HG02870 (cell line): ENCODE measurements at regions not wholly inside any gene's neighbourhood (a gene's known extent, or its start where the extent isn't known, plus 50 kb on each side); places are given as distances from the start of the nearest gene placed in this dataset.
"Not testable (repeated sequence)": the region's sequence is repeated elsewhere in the genome, so short reads cannot be mapped to it uniquely, and the experiment has no call there.

Experiments
- ATAC-seq: cut with Tn5 transposase; IDR thresholded peaks from one replicate; pipeline ENCODE4 v1.9.1; 2021; ENCODE audit warnings: mild to moderate bottlenecking, moderate library complexity; ENCODE audit not compliant: unreplicated experiment

- ATAC-seq = no peak
Observed at GRCh38 chr2:83817511-83817910, 641.6 kb downstream of the SUCLG1 start.

- ATAC-seq = no peak
Observed at GRCh38 chr2:83808878-83809277, 650.2 kb downstream of the SUCLG1 start.

DNA sequence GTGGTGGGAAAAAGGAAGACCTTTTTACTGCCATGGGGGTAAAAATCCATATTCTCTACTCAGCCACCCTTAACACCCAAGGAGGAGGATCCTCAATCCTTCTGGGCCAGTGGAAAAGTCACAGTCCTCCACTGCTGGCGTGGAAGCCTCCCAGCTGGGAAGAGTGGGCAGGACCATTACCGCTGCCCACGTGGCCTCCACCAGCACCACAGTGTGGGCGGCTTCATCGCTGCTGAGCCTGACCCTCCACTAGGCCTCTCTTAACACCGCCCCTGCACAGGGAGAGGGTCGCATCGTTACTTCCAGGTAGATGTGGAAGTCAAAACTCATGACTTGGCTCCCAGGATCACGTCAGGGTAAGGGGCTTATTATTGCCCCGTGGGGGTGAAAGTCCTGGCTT is 656.5 kb downstream of the SUCLG1 start:
- no peak for ATAC-seq

DNA sequence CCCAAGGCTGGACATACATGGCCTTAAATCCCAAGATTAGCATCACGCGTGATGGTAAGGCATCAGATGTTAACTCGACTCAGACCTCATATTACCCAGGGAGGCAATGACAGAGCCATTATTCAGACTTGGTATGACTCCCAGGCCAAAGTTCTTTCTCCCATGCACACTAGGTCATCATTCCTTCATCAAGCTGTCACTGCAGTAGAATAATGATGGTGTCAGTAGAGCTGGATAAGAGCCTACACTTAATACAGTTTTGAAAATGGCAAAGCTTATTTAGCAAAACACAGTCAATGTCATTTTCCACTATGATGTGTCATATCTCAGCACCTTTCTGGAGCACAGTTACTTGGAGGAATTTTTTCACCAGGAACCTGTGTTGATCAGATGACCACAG is 663.3 kb downstream of the SUCLG1 start:
- no peak for ATAC-seq

DNA sequence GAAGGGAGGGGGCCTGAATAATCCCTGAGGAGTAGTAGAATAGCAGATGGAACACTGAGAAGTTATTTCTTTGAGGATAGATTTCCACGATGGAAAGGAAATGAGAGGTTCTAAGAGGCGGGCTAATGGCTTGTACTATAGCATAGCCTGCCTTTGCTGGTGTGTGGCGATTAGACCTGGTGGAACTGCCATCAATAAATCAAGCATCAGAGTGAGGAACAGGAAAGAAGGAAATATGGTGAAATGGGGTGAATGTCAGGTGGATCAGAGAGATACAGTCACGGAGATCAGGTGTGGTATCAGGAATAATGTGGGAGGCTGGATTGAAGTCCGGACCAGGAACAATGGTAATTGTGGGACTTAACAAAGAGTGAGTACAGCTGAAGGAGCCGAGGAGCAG is 668.6 kb downstream of the SUCLG1 start:
- not testable (repeated sequence) for ATAC-seq

GRCh38 chr2:83789674-83790073 is 669.4 kb downstream of the SUCLG1 start:
- ATAC-seq = not testable (repeated sequence)

GRCh38 chr2:83788938-83789566 is 670.0 kb downstream of the SUCLG1 start:
- not testable (repeated sequence) for ATAC-seq

DNA sequence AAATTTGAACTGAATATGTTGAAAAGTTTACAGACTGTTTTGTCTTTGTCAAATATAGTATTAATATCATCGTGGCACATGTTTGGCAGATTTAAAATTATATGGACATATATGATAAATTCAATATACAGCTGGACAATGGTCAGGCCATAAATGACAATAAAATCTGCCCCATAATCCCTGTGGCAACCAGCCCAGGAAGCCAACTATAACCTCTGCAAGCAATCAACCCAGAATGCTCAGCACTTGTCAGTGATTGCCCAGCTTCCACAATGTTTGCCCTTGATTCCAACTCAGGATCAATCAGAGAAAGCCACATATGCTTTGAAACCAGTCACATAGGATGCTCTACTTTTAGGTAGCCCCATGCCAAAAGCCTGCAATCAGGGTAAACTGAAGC is 671.9 kb downstream of the SUCLG1 start:
- no peak for ATAC-seq

GRCh38 chr2:83786140-83786539 is 672.9 kb downstream of the SUCLG1 start:
- ATAC-seq = no peak

DNA sequence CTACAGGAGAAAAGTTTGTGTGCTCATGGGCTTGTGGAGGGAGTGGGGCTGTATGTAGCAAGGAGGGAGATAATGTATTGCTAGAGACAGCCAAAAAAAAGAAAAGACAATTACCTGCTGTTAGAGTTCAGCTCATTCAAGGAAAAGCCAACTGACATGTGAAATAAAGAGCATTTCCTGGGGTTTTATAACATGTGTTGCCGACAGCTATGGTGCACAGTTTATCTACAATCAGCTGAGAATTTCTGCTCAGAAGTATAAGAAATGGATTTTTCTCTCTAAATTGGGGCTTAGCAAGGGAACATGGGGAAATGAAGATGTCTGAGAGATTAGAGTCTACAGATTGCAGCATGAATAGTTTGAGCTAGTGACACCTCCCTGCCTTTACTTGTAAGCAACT is 674.1 kb downstream of the SUCLG1 start:
- no peak for ATAC-seq

GRCh38 chr2:83784315-83784714 is 674.8 kb downstream of the SUCLG1 start:
- no peak for ATAC-seq

- ATAC-seq = no peak
Observed at GRCh38 chr2:83782122-83782521, 677.0 kb downstream of the SUCLG1 start.

DNA sequence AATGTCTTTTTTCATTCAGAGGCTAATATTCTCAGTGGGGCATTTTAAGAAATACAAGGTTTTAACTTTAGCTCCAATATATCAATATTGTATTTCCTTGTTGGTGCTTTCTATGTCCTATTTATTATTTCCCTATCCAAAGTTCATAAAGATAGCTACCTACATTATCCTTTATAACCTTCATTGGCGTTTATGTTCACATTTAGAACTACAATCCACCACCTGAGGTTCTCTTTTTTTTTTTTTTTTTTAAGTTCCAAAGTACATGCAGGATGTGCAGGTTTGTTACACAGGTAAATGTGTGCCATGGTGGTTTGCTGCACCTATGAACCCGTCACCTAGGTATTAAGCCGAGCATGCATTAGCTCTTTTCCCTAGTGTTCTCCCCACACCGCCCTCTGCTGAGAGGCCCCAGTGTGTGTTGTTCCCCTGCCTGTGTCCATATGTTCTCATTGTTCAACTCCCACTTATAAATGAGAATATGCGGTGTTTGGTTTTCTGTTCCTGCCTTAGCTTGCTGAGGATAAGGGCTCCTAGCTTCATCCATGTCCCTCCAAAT is 694.6 kb downstream of the SUCLG1 start:
- no peak for ATAC-seq

- ATAC-seq = no peak
Observed at GRCh38 chr2:83757329-83757728, 701.8 kb downstream of the SUCLG1 start.

DNA sequence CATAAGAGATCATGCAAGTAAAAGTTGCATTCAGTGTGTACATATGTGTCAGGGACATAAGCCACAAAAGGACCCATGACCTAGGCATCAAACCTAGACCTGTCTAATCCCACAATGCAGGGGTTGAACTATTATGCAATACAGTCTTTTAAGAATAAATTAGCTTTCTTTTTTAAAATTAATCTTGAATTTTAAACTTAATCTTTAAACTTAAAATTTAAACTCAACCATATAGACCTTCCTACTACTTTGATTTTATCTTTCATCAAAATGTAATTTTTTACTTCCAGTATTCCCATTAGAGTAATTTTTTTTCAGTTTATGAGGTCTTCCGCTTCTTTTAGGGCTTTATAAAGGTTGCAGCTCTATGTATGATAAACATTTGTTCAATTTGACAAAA is 702.9 kb downstream of the SUCLG1 start:
- ATAC-seq = no peak

GRCh38 chr2:83747141-83747540 is 711.9 kb downstream of the SUCLG1 start:
- ATAC-seq = no peak

- ATAC-seq = no peak
Observed at GRCh38 chr2:83744855-83745254, 714.2 kb downstream of the SUCLG1 start.

DNA sequence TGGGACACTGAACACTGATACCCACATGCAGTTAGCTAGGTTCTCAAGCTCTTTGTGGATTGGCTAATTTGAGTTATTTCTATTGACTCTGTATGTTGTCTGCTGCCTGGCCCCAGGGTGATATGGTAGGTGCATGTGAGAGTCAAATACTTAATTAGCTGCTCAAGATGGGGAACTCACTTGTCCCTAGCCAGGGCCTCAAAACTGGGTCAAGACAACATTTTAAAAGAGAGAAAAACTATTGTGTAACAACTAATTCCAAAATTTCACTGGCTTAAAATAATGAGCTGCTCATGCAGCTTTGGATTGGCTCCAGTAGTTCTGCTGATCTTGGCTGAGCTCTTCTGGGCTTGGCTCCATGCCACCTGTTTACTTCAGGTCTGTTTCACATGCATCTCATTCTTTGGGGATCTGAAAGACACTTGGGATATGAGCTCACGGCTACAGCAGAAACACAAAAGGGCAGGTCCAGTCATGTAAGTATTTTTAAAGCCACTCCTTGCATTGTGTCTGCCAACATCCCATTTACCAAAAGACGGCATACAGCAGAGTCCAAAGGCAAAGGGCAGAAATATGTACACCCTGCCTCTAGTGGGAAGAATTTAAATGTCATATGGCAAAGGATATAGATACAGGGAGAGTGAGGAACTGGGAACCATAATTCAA is 716.8 kb downstream of the SUCLG1 start:
- no peak for ATAC-seq

DNA sequence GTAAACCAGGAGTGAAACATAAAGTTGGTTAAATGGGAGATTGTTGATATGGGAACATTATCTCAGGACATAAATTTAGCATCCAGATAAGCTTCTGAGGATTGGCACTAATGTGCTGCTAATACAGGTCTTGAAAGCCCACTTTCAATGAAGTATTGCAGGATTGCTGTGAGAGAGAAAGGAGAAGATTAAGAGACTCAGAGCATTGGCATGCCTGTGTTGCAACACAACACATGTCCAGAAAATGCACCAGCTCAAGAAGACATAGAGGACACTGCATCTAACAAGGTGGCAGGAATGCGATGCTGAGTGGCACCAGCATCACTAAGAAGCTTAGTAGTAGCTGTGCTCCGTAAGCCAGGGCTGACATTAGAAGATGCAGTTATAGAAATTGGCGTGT is 728.9 kb downstream of the SUCLG1 start:
- ATAC-seq = no peak

GRCh38 chr2:83725735-83726134 is 733.3 kb downstream of the SUCLG1 start:
- ATAC-seq = no peak

GRCh38 chr2:83705146-83705545 is 753.9 kb downstream of the SUCLG1 start:
- no peak for ATAC-seq

- ATAC-seq = no peak
Observed at GRCh38 chr2:83703598-83703997, 755.5 kb downstream of the SUCLG1 start.

- no peak for ATAC-seq
Observed at GRCh38 chr2:83696838-83697237, 762.2 kb downstream of the SUCLG1 start.
